Stimulated activated naive CD4-positive, alpha-beta T cell treated with Interleukin-2 at 50 U/mL for 16 hours (primary cell): ENCODE measurements at regions not wholly inside any gene's neighbourhood (a gene's known extent, or its start where the extent isn't known, plus 50 kb on each side); places are given as distances from the start of the nearest gene placed in this dataset.

ENCODE experiments used
- DNase-seq: peaks from one replicate; lab custom pipeline; 2025; lab: John Stamatoyannopoulos, UW

- DNase-seq: peak; percentile 46
These were observed 403.4 kb upstream of the SUCLG2 start for GRCh38 chr3:68057637-68058320.

GRCh38 chr3:68056556-68056955 lies 402.1 kb upstream of the SUCLG2 start:
- DNase-seq: no peak

- DNase-seq: no peak
These were observed 400.8 kb upstream of the SUCLG2 start for GRCh38 chr3:68055215-68055614.

- no peak for DNase-seq
These were observed 395.4 kb upstream of the SUCLG2 start for GRCh38 chr3:68049776-68050175.

GRCh38 chr3:68045976-68046375 lies 391.6 kb upstream of the SUCLG2 start:
- no peak for DNase-seq

- DNase-seq: no peak
These were observed 379.5 kb upstream of the SUCLG2 start for GRCh38 chr3:68033867-68034266.

- no peak for DNase-seq
These were observed 377.8 kb upstream of the SUCLG2 start for GRCh38 chr3:68032209-68032608.

- no peak for DNase-seq
These were observed 370.8 kb upstream of the SUCLG2 start for GRCh38 chr3:68025189-68025588.

- DNase-seq: no peak
These were observed 365.5 kb upstream of the SUCLG2 start for GRCh38 chr3:68019876-68020275.

- DNase-seq: no peak
These were observed 363.9 kb upstream of the SUCLG2 start for GRCh38 chr3:68018275-68018674.

GRCh38 chr3:68017069-68017468 lies 362.7 kb upstream of the SUCLG2 start:
- DNase-seq: no peak

GRCh38 chr3:68009900-68010299 lies 355.5 kb upstream of the SUCLG2 start:
- DNase-seq: no peak

- DNase-seq: peak; percentile 10
These were observed 353.3 kb upstream of the SUCLG2 start for GRCh38 chr3:68007621-68008226.

GRCh38 chr3:68006646-68007045 lies 352.2 kb upstream of the SUCLG2 start:
- DNase-seq: no peak

GRCh38 chr3:68004091-68004490 lies 349.7 kb upstream of the SUCLG2 start:
- no peak for DNase-seq

GRCh38 chr3:67998281-67998680 lies 343.9 kb upstream of the SUCLG2 start:
- DNase-seq: no peak

GRCh38 chr3:67995206-67995605 lies 340.8 kb upstream of the SUCLG2 start:
- no peak for DNase-seq

GRCh38 chr3:67986706-67987105 lies 332.3 kb upstream of the SUCLG2 start:
- no peak for DNase-seq

GRCh38 chr3:67983166-67983565 lies 328.8 kb upstream of the SUCLG2 start:
- DNase-seq: no peak

GRCh38 chr3:67981077-67981476 lies 326.7 kb upstream of the SUCLG2 start:
- no peak for DNase-seq

- DNase-seq: no peak
These were observed 324.9 kb upstream of the SUCLG2 start for GRCh38 chr3:67979342-67979741.

- no peak for DNase-seq
These were observed 323.4 kb upstream of the SUCLG2 start for GRCh38 chr3:67977762-67978161.

GRCh38 chr3:67976663-67977062 lies 322.3 kb upstream of the SUCLG2 start:
- DNase-seq: no peak

- DNase-seq: no peak
These were observed 310.2 kb upstream of the SUCLG2 start for GRCh38 chr3:67964596-67964995.
